ENCODE measurements at regions not wholly inside any gene's neighbourhood (a gene's known extent, or its start where the extent isn't known, plus 50 kb on each side); places are given as distances from the start of the nearest gene placed in this dataset.

- TF ChIP-seq POLR2AphosphoS5 (IDR thresholded peaks at IDR 0.05): no peak
- TF ChIP-seq CTCF (IDR thresholded peaks at IDR 0.05): no peak
Measured at GRCh38 chr1:98340511-98340910, 321.0 kb upstream of the SNX7 start.
